22Rv1 (cell line): ENCODE measurements at regions not wholly inside any gene's neighbourhood (a gene's known extent, or its start where the extent isn't known, plus 50 kb on each side); places are given as distances from the start of the nearest gene placed in this dataset.

Experiments
- CTCF ChIP-seq: fragments of 450-650 bp; IDR thresholded peaks from 2 replicates; pipeline ENCODE4 v1.5.1; 2017; ENCODE audit warnings: mild to moderate bottlenecking
- ZFX ChIP-seq: fragments of 450-650 bp; IDR thresholded peaks from 2 replicates; pipeline ENCODE4 v1.6.1; 2017; ENCODE audit warnings: antibody characterized with exemption, borderline replicate concordance

DNA sequence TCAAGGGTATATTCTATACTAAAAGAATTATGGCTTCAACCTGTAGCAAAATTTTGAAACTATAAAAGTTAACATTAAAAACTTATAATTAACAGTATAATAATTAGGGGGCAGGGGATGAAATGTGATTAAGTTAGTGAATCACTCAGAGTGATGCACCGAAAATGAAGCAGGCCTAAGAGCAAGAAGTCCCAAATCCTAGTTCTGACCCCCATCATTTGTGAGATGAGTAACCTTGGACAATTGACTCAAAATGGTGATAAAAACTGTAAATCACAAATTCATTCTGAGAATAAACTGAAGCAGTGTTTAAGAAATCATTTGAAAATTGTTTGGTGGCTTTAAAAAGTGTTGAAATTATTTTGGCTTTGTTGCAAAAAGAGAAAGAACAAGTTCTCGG is 56.8 kb downstream of the KLF12 start:
- TF ChIP-seq CTCF: no peak
- no peak for TF ChIP-seq ZFX
